ENCODE measurements at regions not wholly inside any gene's neighbourhood (a gene's known extent, or its start where the extent isn't known, plus 50 kb on each side); places are given as distances from the start of the nearest gene placed in this dataset.
A peak's percentile ranks its signal among the peaks of the same experiment; 100 is the strongest.

GRCh38 chr10:78760463-78761310 is 308.1 kb upstream of the ZMIZ1 start:
- Mint-ChIP-seq H3K27me3 (no peaks in the 10 kb centered on the region), H3K9me3 (no peaks in the 10 kb centered on the region), H3K36me3 (ENCODE audit: low read depth) (no peaks in the 10 kb centered on the region), H3K4me3 (no peak overlapping the region), H3K27ac (no peak overlapping the region), H3K4me1 (peaks cover 24% of the 10 kb centered on the region)
- DNase-seq, result no peak
- intact Hi-C loops (cut with micrococcal nuclease), result loop anchor here (5.0 to 10.0 kb wide), 3 partner anchors 217 to 482 kb away; partner anchors contain the start of gene ZMIZ1

GRCh38 chr10:78761311-78761781 is 307.4 kb upstream of the ZMIZ1 start:
- H3K27ac Mint-ChIP-seq, result no peak overlapping the region
- DNase-seq, result no peak
- H3K9me3 Mint-ChIP-seq, result no peaks in the 10 kb centered on the region
- H3K36me3 Mint-ChIP-seq (ENCODE audit: low read depth), result no peaks in the 10 kb centered on the region
- no peaks in the 10 kb centered on the region for H3K27me3 Mint-ChIP-seq
- H3K4me3 Mint-ChIP-seq, result no peak overlapping the region
- intact Hi-C loops (cut with micrococcal nuclease), result loop anchor here (5.0 to 10.0 kb wide), 3 partner anchors 216 to 481 kb away; partner anchors contain the start of gene ZMIZ1
- peaks cover 22% of the 10 kb centered on the region for H3K4me1 Mint-ChIP-seq

DNA sequence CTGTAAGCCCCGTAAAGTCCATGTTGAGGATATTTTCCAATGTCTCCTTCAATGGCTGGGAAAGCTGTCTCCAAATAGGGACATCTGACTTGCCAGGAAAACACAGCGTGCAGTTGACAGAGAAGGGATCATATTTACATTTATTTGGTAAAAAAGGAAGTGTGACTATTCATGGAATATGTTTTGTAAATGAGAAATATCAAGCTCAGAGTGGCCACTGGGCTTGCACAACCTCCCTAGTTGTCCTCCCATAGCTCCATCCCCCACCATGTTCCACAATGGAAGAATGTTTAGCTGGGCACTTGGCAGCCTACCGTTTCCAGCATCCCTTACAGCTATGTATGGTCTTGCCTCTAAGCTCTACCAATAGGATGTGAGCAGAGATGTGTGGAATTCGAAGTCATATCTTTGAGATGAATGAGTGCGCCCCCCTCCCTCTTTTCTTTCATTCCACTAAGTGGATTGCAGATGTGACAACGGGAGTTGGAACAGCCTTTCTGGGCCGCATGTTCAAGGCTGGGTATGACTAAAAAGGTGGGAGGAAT is 306.6 kb upstream of the ZMIZ1 start:
- no peaks in the 10 kb centered on the region for H3K9me3 Mint-ChIP-seq
- no peaks in the 10 kb centered on the region for H3K27me3 Mint-ChIP-seq
- no peaks in the 10 kb centered on the region for H3K36me3 Mint-ChIP-seq (ENCODE audit: low read depth)
- no peak for DNase-seq
- peaks cover 17% of the 10 kb centered on the region for H3K4me1 Mint-ChIP-seq
- no peak overlapping the region for H3K4me3 Mint-ChIP-seq
- no peak overlapping the region for H3K27ac Mint-ChIP-seq
- intact Hi-C loops (cut with micrococcal nuclease), result loop anchor here (5.0 to 10.0 kb wide), 3 partner anchors 215 to 480 kb away; partner anchors contain the start of gene ZMIZ1

DNA sequence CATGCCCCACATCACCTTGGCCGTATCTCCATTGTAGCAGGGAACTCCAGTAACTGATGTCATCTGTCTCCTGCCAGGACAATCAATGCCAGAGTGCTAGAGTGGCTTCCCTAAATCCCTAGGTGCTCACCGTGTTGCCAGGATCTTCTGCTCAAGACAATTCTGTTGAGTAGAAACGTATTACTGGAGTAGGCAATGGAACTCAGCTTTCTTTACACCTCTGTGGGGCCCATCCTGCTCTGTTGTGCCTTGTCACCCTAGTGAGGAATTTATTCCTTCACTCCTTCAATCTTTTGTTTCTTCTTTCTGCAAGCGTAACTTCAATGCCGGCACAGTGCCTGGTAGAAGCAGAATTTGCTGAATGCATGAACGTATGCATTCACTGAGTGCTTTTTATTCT is 305.5 kb upstream of the ZMIZ1 start:
- Mint-ChIP-seq H3K36me3 (ENCODE audit: low read depth) (no peaks in the 10 kb centered on the region), H3K27me3 (no peaks in the 10 kb centered on the region), H3K4me1 (peaks cover 17% of the 10 kb centered on the region), H3K9me3 (no peaks in the 10 kb centered on the region), H3K27ac (peak overlapping the region; percentile 91), H3K4me3 (no peak overlapping the region)
- DNase-seq, result no peak
- intact Hi-C loops (cut with micrococcal nuclease), result loop anchor here (5.0 to 10.0 kb wide), 3 partner anchors 214 to 479 kb away; partner anchors contain the start of gene ZMIZ1

- peaks cover 17% of the 10 kb centered on the region for H3K4me1 Mint-ChIP-seq
- no peak overlapping the region for H3K4me3 Mint-ChIP-seq
- H3K9me3 Mint-ChIP-seq, result no peaks in the 10 kb centered on the region
- H3K27me3 Mint-ChIP-seq, result no peaks in the 10 kb centered on the region
- peak overlapping the region; percentile 91 for H3K27ac Mint-ChIP-seq
- intact Hi-C loops (cut with micrococcal nuclease), result loop anchor here (5.0 to 10.0 kb wide), 3 partner anchors 213 to 478 kb away; partner anchors contain the start of gene ZMIZ1
- no peaks in the 10 kb centered on the region for H3K36me3 Mint-ChIP-seq (ENCODE audit: low read depth)
- peak; percentile 63 for DNase-seq
Measured at GRCh38 chr10:78763651-78764395, 304.9 kb upstream of the ZMIZ1 start.

DNA sequence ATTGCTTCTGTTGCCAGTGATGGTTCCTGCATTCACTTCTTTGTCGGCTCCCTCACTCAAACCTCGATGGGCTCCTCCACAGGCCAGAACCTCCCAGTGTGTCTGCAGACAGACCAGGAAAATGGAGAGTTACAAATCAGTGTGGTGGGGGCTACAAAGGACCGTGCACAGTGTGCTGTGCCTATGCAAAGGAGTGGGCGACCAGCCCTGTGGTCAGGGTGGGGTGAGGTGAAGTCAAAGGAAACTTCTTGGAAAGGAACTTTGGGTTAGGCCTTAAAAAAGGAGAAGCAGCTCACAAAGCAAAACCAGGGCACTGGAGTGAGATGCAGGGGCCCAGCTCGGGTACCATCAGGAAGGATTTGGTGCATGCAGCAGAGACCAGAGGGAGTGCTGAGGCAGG is 304.3 kb upstream of the ZMIZ1 start:
- no peaks in the 10 kb centered on the region for H3K9me3 Mint-ChIP-seq
- H3K27me3 Mint-ChIP-seq, result no peaks in the 10 kb centered on the region
- H3K36me3 Mint-ChIP-seq (ENCODE audit: low read depth), result no peaks in the 10 kb centered on the region
- intact Hi-C loops (cut with micrococcal nuclease), result loop anchor here (5.0 to 10.0 kb wide), 3 partner anchors 213 to 478 kb away; partner anchors contain the start of gene ZMIZ1
- DNase-seq, result no peak
- H3K4me3 Mint-ChIP-seq, result no peak overlapping the region
- H3K27ac Mint-ChIP-seq, result peak overlapping the region; percentile 91
- H3K4me1 Mint-ChIP-seq, result peaks cover 17% of the 10 kb centered on the region

DNA sequence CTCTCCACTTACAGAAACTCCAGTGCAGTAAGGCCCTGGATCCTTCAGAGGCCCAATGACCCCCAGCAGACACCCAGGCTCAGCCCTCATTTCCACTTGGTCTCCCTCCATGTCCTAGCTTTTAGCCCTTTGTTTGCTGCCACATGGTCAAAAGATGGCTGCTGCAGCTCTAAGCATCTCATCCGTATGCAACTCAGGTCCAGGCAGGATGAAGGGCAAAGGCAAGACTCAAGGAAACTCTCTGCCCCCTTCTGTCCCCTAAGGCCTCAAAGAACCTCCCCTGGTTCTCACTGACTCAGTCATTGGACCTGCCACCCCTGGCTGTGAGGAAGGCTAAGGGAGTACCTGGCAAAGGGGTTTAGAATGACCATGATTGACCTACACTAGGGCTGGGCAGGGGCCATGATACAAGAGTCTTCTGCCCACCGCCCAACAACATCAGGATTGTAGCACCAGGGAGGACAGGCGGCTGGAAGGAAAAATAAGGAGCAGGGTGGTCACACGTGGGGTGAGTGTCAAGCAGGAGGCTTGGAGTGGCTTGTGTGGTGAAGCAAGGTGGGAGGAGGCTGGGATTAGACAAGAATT is 303.8 kb upstream of the ZMIZ1 start:
- no peak for DNase-seq
- Mint-ChIP-seq H3K4me1 (peaks cover 17% of the 10 kb centered on the region), H3K36me3 (ENCODE audit: low read depth) (no peaks in the 10 kb centered on the region), H3K27ac (peak overlapping the region; percentile 91), H3K27me3 (no peaks in the 10 kb centered on the region), H3K9me3 (no peaks in the 10 kb centered on the region), H3K4me3 (no peak overlapping the region)
- intact Hi-C loops (cut with micrococcal nuclease), result loop anchor here (5.0 to 10.0 kb wide), 3 partner anchors 212 to 477 kb away; partner anchors contain the start of gene ZMIZ1

DNA sequence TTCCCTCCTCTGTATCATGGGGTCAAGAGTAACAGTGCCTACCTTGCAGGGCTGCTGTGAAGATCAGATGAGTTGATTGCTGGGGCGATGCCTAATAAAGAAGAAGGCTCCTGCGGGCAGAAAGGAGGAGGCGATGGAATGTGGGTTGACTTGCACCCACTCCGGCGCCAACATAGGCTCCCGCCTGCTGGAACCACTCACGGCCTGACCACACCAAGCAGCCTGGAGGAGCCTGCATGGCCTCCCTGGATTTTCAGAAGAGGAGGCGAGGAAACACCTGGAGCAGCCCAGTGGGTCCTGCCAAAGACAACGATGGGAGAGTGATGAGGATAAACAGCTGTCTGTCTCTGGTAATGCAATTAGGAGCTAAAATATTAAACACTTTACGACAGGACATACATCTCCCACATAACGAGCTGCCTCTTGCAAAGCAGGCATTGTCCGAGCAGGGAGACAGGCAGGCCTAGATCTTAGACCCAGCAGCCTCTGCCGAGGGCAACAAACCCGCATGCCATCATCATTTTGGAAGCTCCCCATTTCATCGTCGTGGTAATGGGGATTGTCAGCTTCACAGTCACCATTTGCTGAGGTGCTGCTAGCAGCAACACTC is 302.9 kb upstream of the ZMIZ1 start:
- peaks cover 17% of the 10 kb centered on the region for H3K4me1 Mint-ChIP-seq
- DNase-seq, result no peak
- H3K27ac Mint-ChIP-seq, result no peak overlapping the region
- H3K4me3 Mint-ChIP-seq, result no peak overlapping the region
- no peaks in the 10 kb centered on the region for H3K27me3 Mint-ChIP-seq
- intact Hi-C loops (cut with micrococcal nuclease), result loop anchor here (10.0 kb wide), 1 partner anchor 299 kb away; the partner anchor contains the start of gene ZMIZ1
- H3K9me3 Mint-ChIP-seq, result no peaks in the 10 kb centered on the region
- H3K36me3 Mint-ChIP-seq (ENCODE audit: low read depth), result no peaks in the 10 kb centered on the region

DNA sequence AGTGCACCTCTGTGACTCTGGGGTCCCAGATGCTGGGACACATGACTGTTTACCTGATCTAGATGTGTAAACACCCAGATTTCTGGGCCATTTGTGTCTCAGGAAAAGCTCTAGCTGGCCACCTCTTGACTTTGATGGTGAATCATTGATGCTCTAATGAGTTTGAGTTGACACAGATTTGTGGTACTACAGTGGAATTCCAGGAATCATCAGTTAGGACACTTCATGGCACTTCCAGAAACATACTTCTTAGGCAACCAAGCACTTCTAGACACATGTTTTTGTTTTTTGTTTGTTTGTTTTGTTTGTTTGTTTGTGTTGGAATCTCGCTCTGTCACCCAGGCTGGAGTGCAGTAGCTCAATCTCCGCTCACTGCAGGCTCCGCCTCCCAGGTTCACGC is 302.2 kb upstream of the ZMIZ1 start:
- Mint-ChIP-seq H3K4me3 (no peak overlapping the region), H3K36me3 (ENCODE audit: low read depth) (no peaks in the 10 kb centered on the region), H3K9me3 (no peaks in the 10 kb centered on the region), H3K27me3 (no peaks in the 10 kb centered on the region), H3K27ac (no peak overlapping the region), H3K4me1 (peaks cover 17% of the 10 kb centered on the region)
- DNase-seq, result no peak
- intact Hi-C loops (cut with micrococcal nuclease), result loop anchor here (10.0 kb wide), 1 partner anchor 298 kb away; the partner anchor contains the start of gene ZMIZ1

DNA sequence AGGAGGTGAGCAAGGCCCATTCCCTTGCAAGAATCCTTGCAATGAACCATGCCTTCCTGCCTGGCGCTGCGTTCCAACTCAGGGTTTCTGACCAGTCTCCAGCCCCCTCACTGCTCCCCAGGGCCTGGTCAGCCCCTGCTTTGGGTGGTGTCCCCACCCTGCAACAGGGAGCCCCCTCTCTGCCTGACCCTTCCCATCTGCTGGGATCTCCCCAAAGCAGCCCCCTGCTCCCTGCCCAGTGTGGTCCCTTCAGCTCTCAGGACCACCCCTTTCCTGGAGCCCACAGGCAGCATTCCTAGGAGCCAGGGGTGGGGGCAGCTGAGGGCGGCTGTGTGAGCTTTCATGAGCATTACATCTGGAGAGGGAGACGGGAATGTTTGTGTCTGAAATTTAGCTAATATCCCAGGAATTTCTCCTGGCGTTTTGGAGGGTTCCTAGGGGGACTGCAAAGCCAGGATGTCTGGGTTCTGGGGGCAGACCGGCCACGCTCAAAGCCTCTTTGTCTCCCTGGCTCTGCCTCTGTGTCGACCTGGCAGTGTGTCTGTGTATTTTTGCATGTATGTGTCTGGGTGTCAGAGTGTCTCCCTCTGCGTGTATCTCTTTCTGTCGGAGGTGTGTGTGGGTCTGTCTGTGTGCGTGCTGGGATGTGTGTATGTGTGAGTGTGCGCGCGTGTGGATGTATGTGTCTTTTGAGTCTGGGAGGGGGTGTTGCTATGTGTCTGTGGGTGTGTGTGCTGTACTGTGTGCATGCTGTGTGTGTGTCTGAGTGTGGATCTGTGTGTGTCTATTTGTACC is 300.5 kb upstream of the ZMIZ1 start:
- Mint-ChIP-seq H3K36me3 (ENCODE audit: low read depth) (no peaks in the 10 kb centered on the region), H3K9me3 (no peaks in the 10 kb centered on the region), H3K27ac (no peak overlapping the region), H3K27me3 (no peaks in the 10 kb centered on the region), H3K4me1 (peaks cover 15% of the 10 kb centered on the region), H3K4me3 (no peak overlapping the region)
- no peak for DNase-seq
- intact Hi-C loops (cut with micrococcal nuclease), result loop anchor here (10.0 kb wide), 1 partner anchor 297 kb away; the partner anchor contains the start of gene ZMIZ1

DNA sequence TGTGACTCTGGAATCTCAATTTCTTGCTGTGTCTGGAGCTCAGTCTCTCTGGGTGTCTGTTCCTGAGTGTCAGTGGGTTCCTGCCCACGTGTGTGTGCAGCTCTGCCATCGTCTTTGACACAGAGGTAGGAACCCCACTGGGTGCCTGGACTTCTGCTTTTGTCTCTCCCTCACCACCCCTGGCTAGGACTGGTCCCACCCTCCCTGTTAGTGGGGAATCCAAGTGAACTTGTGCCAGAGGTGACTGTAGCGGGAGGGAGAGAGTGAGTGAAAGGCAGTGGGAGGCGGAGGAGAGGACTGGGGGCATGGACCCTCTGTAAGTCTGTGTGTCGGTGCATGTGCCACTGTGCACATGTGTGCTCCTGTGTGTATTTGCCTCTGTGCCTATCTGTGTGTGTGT is 299.9 kb upstream of the ZMIZ1 start:
- no peaks in the 10 kb centered on the region for H3K36me3 Mint-ChIP-seq (ENCODE audit: low read depth)
- intact Hi-C loops (cut with micrococcal nuclease), result loop anchor here (10.0 kb wide), 1 partner anchor 296 kb away; the partner anchor contains the start of gene ZMIZ1

DNA sequence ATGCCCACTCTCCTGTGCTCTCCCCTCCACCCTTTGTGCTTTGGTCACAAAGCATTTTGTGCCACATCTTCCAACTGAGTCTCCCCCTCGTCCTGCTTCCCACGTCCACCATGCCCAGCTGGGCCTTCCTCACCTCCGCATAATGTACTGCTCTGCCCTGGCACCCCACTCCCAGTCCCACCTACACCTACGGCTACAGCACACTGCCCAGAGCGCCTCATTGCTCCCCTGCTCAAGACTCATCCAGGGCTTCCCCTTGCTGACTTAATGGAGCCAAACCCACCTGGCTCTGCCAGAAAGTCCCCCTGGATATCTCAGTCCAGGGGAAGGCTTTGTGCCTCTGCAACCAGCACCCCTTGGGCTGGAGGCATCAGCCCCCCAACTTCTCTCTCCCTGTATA is 299.2 kb upstream of the ZMIZ1 start:
- no peak overlapping the region for H3K4me3 Mint-ChIP-seq
- intact Hi-C loops (cut with micrococcal nuclease), result loop anchor here (10.0 kb wide), 1 partner anchor 295 kb away; the partner anchor contains the start of gene ZMIZ1
- no peak for DNase-seq
- H3K4me1 Mint-ChIP-seq, result peaks cover 4% of the 10 kb centered on the region
- H3K27ac Mint-ChIP-seq, result no peak overlapping the region
- no peaks in the 10 kb centered on the region for H3K27me3 Mint-ChIP-seq
- H3K9me3 Mint-ChIP-seq, result no peaks in the 10 kb centered on the region
- H3K36me3 Mint-ChIP-seq (ENCODE audit: low read depth), result no peaks in the 10 kb centered on the region

More for the DNA sequence above, 299.9 kb upstream of the ZMIZ1 start:
- H3K27me3 Mint-ChIP-seq, result no peaks in the 10 kb centered on the region
- no peak for DNase-seq
- no peak overlapping the region for H3K27ac Mint-ChIP-seq
- H3K4me3 Mint-ChIP-seq, result no peak overlapping the region
- H3K9me3 Mint-ChIP-seq, result no peaks in the 10 kb centered on the region
- peaks cover 10% of the 10 kb centered on the region for H3K4me1 Mint-ChIP-seq

Data from activated CD4-positive, alpha-beta T cell treated with anti-CD3 and anti-CD28 coated beads, Interleukin-2, amount 10 ng/mL, durations not matched to agents 24 days and 14 days (primary cell).